RWPE1 (cell line): ENCODE measurements at regions not wholly inside any gene's neighbourhood (a gene's known extent, or its start where the extent isn't known, plus 50 kb on each side); places are given as distances from the start of the nearest gene placed in this dataset.
A peak's percentile ranks its signal among the peaks of the same experiment; 100 is the strongest.

Source experiments
- CTCF ChIA-PET: fragments of 350-600 bp; sonication (Branson Sonifier 250); formaldehyde crosslinking; extraction: SDS; loops from one replicate; lab custom pipeline; 2021; lab: Yijun Ruan, JAX
- POLR2A ChIA-PET: fragments of 400-600 bp; formaldehyde crosslinking; extraction: SDS; loops from one replicate; lab custom pipeline; 2020; ENCODE audit warnings: antibody characterized with exemption; ENCODE audit not compliant: low non-redundant PET; lab: Yijun Ruan, JAX
- DNase-seq: peaks from one replicate; pipeline ENCODE4 v3.0.0; 2012; ENCODE audit warnings: low spot score
- H3K27ac ChIP-seq: fragments of 450-650 bp; 2 replicates; pipeline ENCODE4 v1.5.1; 2017
- CTCF ChIP-seq: fragments of 450-650 bp; conservative IDR thresholded peaks from 2 replicates; pipeline ENCODE4 v1.5.1; 2017; ENCODE audit warnings: low read depth, mild to moderate bottlenecking

GRCh38 chr13:58977085-58977484, 1186.6 kb downstream of the DIAPH3 start:
- CTCF ChIA-PET = no interaction called here
- POLR2A ChIA-PET = no interaction called here
- no peak for DNase-seq
- no peak for TF ChIP-seq CTCF
- H3K27ac ChIP-seq = no peak overlapping the region

- ChIA-PET POLR2A (no interaction called here), CTCF (no interaction called here)
- DNase-seq = no peak
- no peak overlapping the region for H3K27ac ChIP-seq
- TF ChIP-seq CTCF = no peak
Observed at GRCh38 chr13:58978331-58978730, 1185.4 kb downstream of the DIAPH3 start.

- DNase-seq = no peak
- ChIA-PET CTCF (interaction anchor here (0.7 kb wide), 1 partner anchor 20 kb away, joined by 3 read pairs; no protein-coding TSS in a partner anchor), POLR2A (no interaction called here)
- no peak for TF ChIP-seq CTCF
- H3K27ac ChIP-seq = no peak overlapping the region
Observed at GRCh38 chr13:58979851-58980250, 1183.9 kb downstream of the DIAPH3 start.

GRCh38 chr13:58985845-58986244, 1177.9 kb downstream of the DIAPH3 start:
- no peak for DNase-seq
- ChIA-PET POLR2A (no interaction called here), CTCF (no interaction called here)
- TF ChIP-seq CTCF = no peak
- H3K27ac ChIP-seq = no peak overlapping the region

GRCh38 chr13:58989556-58989955, 1174.2 kb downstream of the DIAPH3 start:
- POLR2A ChIA-PET = no interaction called here

GRCh38 chr13:58991826-58992477, 1171.8 kb downstream of the DIAPH3 start:
- peak; percentile 5 for DNase-seq
- no peak overlapping the region for H3K27ac ChIP-seq
- no peak for TF ChIP-seq CTCF
- ChIA-PET CTCF (interaction anchor here (0.7 kb wide), 1 partner anchor 143 kb away, joined by 3 read pairs; no protein-coding TSS in a partner anchor), POLR2A (no interaction called here)

More at GRCh38 chr13:58989556-58989955, 1174.2 kb downstream of the DIAPH3 start:
- TF ChIP-seq CTCF = no peak
- DNase-seq = no peak
- CTCF ChIA-PET = no interaction called here
- H3K27ac ChIP-seq = no peak overlapping the region
